H9 (cell line): ENCODE measurements at regions not wholly inside any gene's neighbourhood (a gene's known extent, or its start where the extent isn't known, plus 50 kb on each side); places are given as distances from the start of the nearest gene placed in this dataset.

Experiments
- DNase-seq: peaks from one replicate; pipeline ENCODE4 v3.0.0-alpha.2; 2017
- H2AFZ ChIP-seq: one replicate; pipeline ENCODE4 v1.6.1; 2013; ENCODE audit warnings: mild to moderate bottlenecking, low read length, control low read depth, moderate library complexity
- H2AK5ac ChIP-seq: 2 replicates; pipeline ENCODE4 v1.6.1; 2013; ENCODE audit warnings: low read length, control low read depth, mixed read lengths; ENCODE audit not compliant: insufficient read length
- H2BK120ac ChIP-seq: one replicate; pipeline ENCODE4 v1.6.1; 2013; ENCODE audit warnings: low read depth, mild to moderate bottlenecking, low read length, control low read depth, inconsistent platforms; ENCODE audit not compliant: poor library complexity, severe bottlenecking
- H2BK12ac ChIP-seq: 2 replicates; pipeline ENCODE4 v1.6.1; 2013; ENCODE audit warnings: low read length, control low read depth, mixed read lengths, low read depth; ENCODE audit not compliant: insufficient read length
- H2BK15ac ChIP-seq: 2 replicates; pipeline ENCODE4 v1.6.1; 2013; ENCODE audit warnings: low read depth, low read length, control low read depth
- H2BK20ac ChIP-seq: one replicate; pipeline ENCODE4 v1.6.1; 2013; ENCODE audit warnings: low read depth, mild to moderate bottlenecking, low read length, control low read depth, inconsistent platforms; ENCODE audit not compliant: poor library complexity, severe bottlenecking
- H2BK5ac ChIP-seq: 2 replicates; pipeline ENCODE4 v1.6.1; 2013; ENCODE audit warnings: low read length, control low read depth, mixed read lengths; ENCODE audit not compliant: insufficient read length
- H3K14ac ChIP-seq: 2 replicates; pipeline ENCODE4 v1.6.1; 2013; ENCODE audit warnings: low read length, control low read depth; ENCODE audit not compliant: insufficient read depth
- H3K18ac ChIP-seq: 2 replicates; pipeline ENCODE4 v1.6.1; 2013; ENCODE audit warnings: low read depth, mild to moderate bottlenecking, mixed read lengths, low read length, control low read depth; ENCODE audit not compliant: insufficient read length
- H3K23ac ChIP-seq: 2 replicates; pipeline ENCODE4 v1.6.1; 2013; ENCODE audit warnings: low read length, control low read depth, mixed read lengths, low read depth; ENCODE audit not compliant: insufficient read length
- H3K23me2 ChIP-seq: 2 replicates; pipeline ENCODE4 v1.6.1; 2013; ENCODE audit warnings: low read depth, mild to moderate bottlenecking, mixed read lengths, low read length, control low read depth; ENCODE audit not compliant: insufficient read length, poor library complexity, severe bottlenecking
- H3K27ac ChIP-seq: 2 replicates; pipeline ENCODE4 v1.5.1; 2013; ENCODE audit warnings: low read length, control low read depth, mixed read lengths, low read depth; ENCODE audit not compliant: insufficient read length
- H3K27me3 ChIP-seq: 2 replicates; pipeline ENCODE4 v1.6.1; 2013; ENCODE audit warnings: low read length, control low read depth, inconsistent platforms; ENCODE audit not compliant: insufficient read depth
- H3K4ac ChIP-seq: 2 replicates; pipeline ENCODE4 v1.6.1; 2013; ENCODE audit warnings: low read depth, mild to moderate bottlenecking, control low read depth, inconsistent platforms, low read length, moderate library complexity
- H3K4me1 ChIP-seq: 2 replicates; pipeline ENCODE4 v1.6.1; 2013; ENCODE audit warnings: low read length, control low read depth, inconsistent platforms; ENCODE audit not compliant: insufficient read depth
- H3K4me2 ChIP-seq: 2 replicates; pipeline ENCODE4 v1.6.1; 2013; ENCODE audit warnings: low read length, control low read depth, mixed read lengths; ENCODE audit not compliant: insufficient read length, insufficient read depth
- H3K56ac ChIP-seq: 2 replicates; pipeline ENCODE4 v1.6.1; 2013; ENCODE audit warnings: low read depth, mild to moderate bottlenecking, mixed read lengths, low read length, control low read depth; ENCODE audit not compliant: insufficient read length
- H3K79me1 ChIP-seq: 2 replicates; pipeline ENCODE4 v1.6.1; 2013; ENCODE audit warnings: low read depth, mild to moderate bottlenecking, moderate library complexity, low read length, control low read depth, inconsistent platforms; ENCODE audit not compliant: insufficient read depth, poor library complexity, severe bottlenecking
- H3K79me2 ChIP-seq: 2 replicates; pipeline ENCODE4 v1.6.1; 2013; ENCODE audit warnings: low read length, control low read depth, inconsistent platforms; ENCODE audit not compliant: insufficient read depth
- H3K9ac ChIP-seq: 2 replicates; pipeline ENCODE4 v1.6.1; 2013; ENCODE audit warnings: low read length, control low read depth, mixed read lengths; ENCODE audit not compliant: insufficient read length; ENCODE audit errors: extremely low read depth
- H3K9me3 ChIP-seq: one replicate; pipeline ENCODE4 v1.6.1; 2013; ENCODE audit warnings: low read depth, low read length, inconsistent platforms; ENCODE audit not compliant: control insufficient read depth
- H3T11ph ChIP-seq: one replicate; pipeline ENCODE4 v1.6.1; 2013; ENCODE audit warnings: mild to moderate bottlenecking, low read length, control low read depth, inconsistent platforms
- H4K20me1 ChIP-seq: one replicate; pipeline ENCODE4 v1.6.1; 2013; ENCODE audit not compliant: control insufficient read depth, insufficient read length, insufficient read depth
- H4K5ac ChIP-seq: 2 replicates; pipeline ENCODE4 v1.6.1; 2013; ENCODE audit warnings: low read depth, mild to moderate bottlenecking, mixed read lengths, low read length, control low read depth; ENCODE audit not compliant: insufficient read length
- H4K8ac ChIP-seq: replicated peaks from 2 replicates; pipeline ENCODE4 v1.6.1; 2013; ENCODE audit warnings: low read length, control low read depth, mixed read lengths, low read depth; ENCODE audit not compliant: insufficient read length
- H4K91ac ChIP-seq: 2 replicates; pipeline ENCODE4 v1.6.1; 2013; ENCODE audit warnings: low read depth, mild to moderate bottlenecking, moderate library complexity, mixed read lengths, low read length, control low read depth; ENCODE audit not compliant: insufficient read length
- H3K27ac Mint-ChIP-seq, 3 experiments: 2 replicates in 2 of 3; 3 replicates in 1 of 3; pipeline ENCODE4 v1.8.0; 2020 to 2021; ENCODE audit warnings: mixed read lengths in 3 of 3, mild to moderate bottlenecking in 1 of 3, moderate library complexity in 1 of 3
- H3K27me3 Mint-ChIP-seq: 2 replicates; pipeline ENCODE4 v1.8.0; 2021; ENCODE audit warnings: low read depth, mild to moderate bottlenecking, moderate library complexity, mixed read lengths
- H3K36me3 Mint-ChIP-seq, 3 experiments: 2 replicates in 2 of 3; 3 replicates in 1 of 3; pipeline ENCODE4 v1.8.0; 2020 to 2021; ENCODE audit warnings: low read depth in 3 of 3, mixed read lengths in 3 of 3; ENCODE audit not compliant: insufficient read depth in 1 of 3
- H3K4me1 Mint-ChIP-seq, 2 experiments: 2 replicates each; pipeline ENCODE4 v1.8.0; 2020; ENCODE audit warnings: mixed read lengths in 2 of 2
- H3K4me3 Mint-ChIP-seq, 2 experiments: 2 replicates in 1 of 2; 3 replicates in 1 of 2; pipeline ENCODE4 v1.8.0; 2020 to 2021; ENCODE audit warnings: mild to moderate bottlenecking in 2 of 2, mixed read lengths in 2 of 2, moderate library complexity in 1 of 2
- H3K9me3 Mint-ChIP-seq, 2 experiments: 2 replicates in 1 of 2; 3 replicates in 1 of 2; pipeline ENCODE4 v1.8.0; 2020; ENCODE audit warnings: mild to moderate bottlenecking in 2 of 2, mixed read lengths in 2 of 2, moderate library complexity in 1 of 2
- CTCF ChIP-seq: fragments of 200-600 bp; sonication (generic); conservative IDR thresholded peaks from 3 replicates; pipeline ENCODE4 v1.8.0; 2021; ENCODE audit warnings: antibody characterized with exemption, mild to moderate bottlenecking

- Mint-ChIP-seq H3K27ac (0 out of 7 replicates have a peak overlapping the region, but pooled peaks of 1 of the 3 experiments have one; percentile 10), H3K4me1 (no peaks in the 10 kb centered on the region; a peak in 1 of 4 replicates), H3K4me3 (no peak overlapping the region), H3K9me3 (no peaks in the 10 kb centered on the region), H3K36me3 (no peaks in the 10 kb centered on the region; a peak in 1 of 7 replicates), H3K27me3 (no peaks in the 10 kb centered on the region)
- Histone ChIP-seq H3K9ac (no peak overlapping the region), H4K20me1 (no peaks in the 10 kb centered on the region), H3K4ac (no peak overlapping the region), H3K9me3 (no peaks in the 10 kb centered on the region), H3K79me1 (no peaks in the 10 kb centered on the region), H2AFZ (no peak overlapping the region), H2BK5ac (no peak overlapping the region), H3T11ph (no peak overlapping the region), H2BK15ac (no peak overlapping the region), H4K8ac (no peak overlapping the region), H2BK20ac (no peak overlapping the region), H3K27ac (no peak overlapping the region), H3K79me2 (no peaks in the 10 kb centered on the region), H2BK12ac (no peak overlapping the region), H3K4me2 (no peak overlapping the region), H3K23ac (no peak overlapping the region), H3K27me3 (no peaks in the 10 kb centered on the region), H4K91ac (no peak overlapping the region), H3K4me1 (no peaks in the 10 kb centered on the region), H3K23me2 (no peaks in the 10 kb centered on the region), H4K5ac (no peak overlapping the region), H3K56ac (no peak overlapping the region), H2BK120ac (no peak overlapping the region), H3K14ac (no peak overlapping the region), H3K18ac (no peak overlapping the region), H2AK5ac (no peak overlapping the region)
- no peak; the same call in 1 of the 3 replicates for TF ChIP-seq CTCF
- DNase-seq: no peak
Measured at GRCh38 chr2:188130317-188130716, 161.4 kb upstream of the GULP1 start.
